ENCODE measurements at regions not wholly inside any gene's neighbourhood (a gene's known extent, or its start where the extent isn't known, plus 50 kb on each side); places are given as distances from the start of the nearest gene placed in this dataset.

DNA sequence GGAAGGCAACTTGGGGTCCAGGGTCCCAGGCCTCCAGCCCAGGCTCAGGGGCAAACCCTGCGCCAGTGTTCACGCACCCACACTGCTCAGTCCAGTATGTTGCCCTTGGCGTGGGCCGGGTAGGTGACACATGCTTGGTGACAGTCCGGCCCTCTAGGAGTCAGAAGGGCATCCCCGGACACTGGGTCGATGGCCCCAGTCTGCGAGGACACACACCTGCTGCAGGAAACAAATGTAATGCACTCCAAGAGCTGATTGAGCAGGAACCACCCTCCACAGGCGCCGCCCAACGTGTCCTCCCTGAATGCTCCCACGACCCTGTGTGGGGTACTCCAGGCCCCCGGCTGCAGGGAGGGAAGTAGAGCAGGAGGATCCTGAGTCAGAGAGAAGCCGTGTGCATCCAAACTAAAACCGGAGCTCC is 160.7 kb downstream of the DLL1 start:
- TF ChIP-seq, protein P1, sequence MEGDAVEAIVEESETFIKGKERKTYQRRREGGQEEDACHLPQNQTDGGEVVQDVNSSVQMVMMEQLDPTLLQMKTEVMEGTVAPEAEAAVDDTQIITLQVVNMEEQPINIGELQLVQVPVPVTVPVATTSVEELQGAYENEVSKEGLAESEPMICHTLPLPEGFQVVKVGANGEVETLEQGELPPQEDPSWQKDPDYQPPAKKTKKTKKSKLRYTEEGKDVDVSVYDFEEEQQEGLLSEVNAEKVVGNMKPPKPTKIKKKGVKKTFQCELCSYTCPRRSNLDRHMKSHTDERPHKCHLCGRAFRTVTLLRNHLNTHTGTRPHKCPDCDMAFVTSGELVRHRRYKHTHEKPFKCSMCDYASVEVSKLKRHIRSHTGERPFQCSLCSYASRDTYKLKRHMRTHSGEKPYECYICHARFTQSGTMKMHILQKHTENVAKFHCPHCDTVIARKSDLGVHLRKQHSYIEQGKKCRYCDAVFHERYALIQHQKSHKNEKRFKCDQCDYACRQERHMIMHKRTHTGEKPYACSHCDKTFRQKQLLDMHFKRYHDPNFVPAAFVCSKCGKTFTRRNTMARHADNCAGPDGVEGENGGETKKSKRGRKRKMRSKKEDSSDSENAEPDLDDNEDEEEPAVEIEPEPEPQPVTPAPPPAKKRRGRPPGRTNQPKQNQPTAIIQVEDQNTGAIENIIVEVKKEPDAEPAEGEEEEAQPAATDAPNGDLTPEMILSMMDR (IDR thresholded peaks at IDR 0.05; ENCODE audit: low read depth, low read length) = no peak
- H3K4me3 ChIP-seq (ENCODE audit: low read depth, low read length) = no peak overlapping the region

GRCh38 chr6:170129691-170130171 is 161.1 kb downstream of the DLL1 start:
- H3K4me3 ChIP-seq (ENCODE audit: low read depth, low read length) = no peak overlapping the region
- TF ChIP-seq, protein P1 (IDR thresholded peaks at IDR 0.05; ENCODE audit: low read depth, low read length) = no peak

DNA sequence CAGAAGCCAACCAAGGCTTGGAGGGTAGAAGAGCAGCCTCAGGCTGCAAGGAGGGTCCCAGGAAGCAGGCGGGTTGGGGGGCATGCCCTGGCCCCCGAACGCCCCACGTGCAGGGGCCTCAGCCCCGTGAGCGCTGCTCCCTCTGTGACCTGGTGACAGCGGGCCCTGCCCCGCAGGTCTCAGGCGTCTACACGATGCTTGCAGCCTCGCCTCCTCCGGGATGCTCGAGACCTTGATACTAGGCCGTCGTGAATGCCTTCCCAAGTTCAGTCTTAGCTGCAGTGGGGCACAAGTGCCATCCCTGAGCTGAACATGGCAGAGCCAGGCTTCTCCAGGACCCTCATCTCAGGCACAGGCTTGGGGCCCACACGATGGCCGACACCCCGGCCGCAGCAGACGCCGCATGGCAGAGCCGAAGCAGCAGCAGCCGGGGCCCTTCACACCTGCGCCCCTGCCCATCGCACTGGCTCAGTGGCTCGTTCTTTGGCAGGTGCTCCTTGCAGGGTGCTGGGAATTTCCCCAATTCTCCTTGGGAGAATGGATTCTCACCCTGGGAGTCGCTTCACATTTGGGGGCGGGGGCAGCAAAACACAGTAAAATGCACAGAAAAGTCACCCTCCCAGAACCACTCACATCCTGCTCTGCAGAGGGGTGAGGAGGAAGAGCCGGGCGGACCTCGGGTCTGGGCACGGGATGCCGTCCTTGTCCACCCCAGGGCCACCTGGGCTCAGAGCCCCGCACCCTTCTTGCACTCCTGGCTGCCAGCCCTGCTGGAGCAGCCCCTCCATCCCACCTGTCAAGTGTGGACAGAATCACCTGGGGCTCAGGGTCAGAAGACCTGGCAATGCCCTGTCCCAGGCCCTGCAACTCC is 161.8 kb downstream of the DLL1 start:
- H3K4me3 ChIP-seq (ENCODE audit: low read depth, low read length) = no peak overlapping the region
- TF ChIP-seq, protein P1 (IDR thresholded peaks at IDR 0.05; ENCODE audit: low read depth, low read length) = no peak

DNA sequence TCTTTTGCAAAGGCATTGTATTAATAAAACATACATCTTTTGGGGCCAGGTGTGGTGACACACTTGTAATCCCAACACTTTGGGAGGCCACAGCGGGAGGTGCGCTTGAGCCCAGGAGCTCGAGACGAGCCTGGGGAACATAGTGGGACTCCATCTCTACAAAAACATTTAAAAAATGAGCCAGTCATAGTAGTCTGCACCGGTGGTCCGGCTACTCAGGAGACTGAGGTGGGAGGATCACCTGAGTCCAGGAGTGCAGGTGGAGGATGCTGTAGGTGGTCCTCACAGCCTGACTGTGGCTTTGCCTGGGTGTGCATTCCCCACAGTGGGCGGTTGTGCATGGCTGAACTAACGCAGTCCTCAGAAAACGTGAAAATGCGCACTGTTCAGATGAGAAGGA is 162.5 kb downstream of the DLL1 start:
- no peak overlapping the region for H3K4me3 ChIP-seq (ENCODE audit: low read depth, low read length)
- TF ChIP-seq, protein P1 (IDR thresholded peaks at IDR 0.05; ENCODE audit: low read depth, low read length) = no peak

DNA sequence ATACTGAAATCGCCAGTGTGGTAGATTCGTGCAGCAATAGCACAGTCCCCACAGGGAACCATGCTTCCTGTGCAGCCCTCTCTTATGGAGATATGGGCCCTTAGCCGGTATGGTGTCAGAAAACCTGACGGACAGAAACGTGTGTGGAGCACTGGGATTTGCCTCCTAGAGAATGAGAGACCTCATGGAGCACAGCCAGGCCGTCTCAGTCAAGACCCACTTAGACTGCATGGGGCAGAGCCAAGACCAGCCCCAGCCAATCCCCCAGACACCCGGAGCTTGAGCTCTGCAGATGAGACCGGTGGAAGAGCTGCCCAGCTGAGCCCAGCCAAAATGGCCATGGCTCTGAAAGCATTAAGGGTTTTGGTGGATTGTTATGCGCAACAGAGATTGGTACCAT is 163.7 kb downstream of the DLL1 start:
- TF ChIP-seq, protein P1 (IDR thresholded peaks at IDR 0.05; ENCODE audit: low read depth, low read length) = no peak
- H3K4me3 ChIP-seq (ENCODE audit: low read depth, low read length) = no peak overlapping the region

DNA sequence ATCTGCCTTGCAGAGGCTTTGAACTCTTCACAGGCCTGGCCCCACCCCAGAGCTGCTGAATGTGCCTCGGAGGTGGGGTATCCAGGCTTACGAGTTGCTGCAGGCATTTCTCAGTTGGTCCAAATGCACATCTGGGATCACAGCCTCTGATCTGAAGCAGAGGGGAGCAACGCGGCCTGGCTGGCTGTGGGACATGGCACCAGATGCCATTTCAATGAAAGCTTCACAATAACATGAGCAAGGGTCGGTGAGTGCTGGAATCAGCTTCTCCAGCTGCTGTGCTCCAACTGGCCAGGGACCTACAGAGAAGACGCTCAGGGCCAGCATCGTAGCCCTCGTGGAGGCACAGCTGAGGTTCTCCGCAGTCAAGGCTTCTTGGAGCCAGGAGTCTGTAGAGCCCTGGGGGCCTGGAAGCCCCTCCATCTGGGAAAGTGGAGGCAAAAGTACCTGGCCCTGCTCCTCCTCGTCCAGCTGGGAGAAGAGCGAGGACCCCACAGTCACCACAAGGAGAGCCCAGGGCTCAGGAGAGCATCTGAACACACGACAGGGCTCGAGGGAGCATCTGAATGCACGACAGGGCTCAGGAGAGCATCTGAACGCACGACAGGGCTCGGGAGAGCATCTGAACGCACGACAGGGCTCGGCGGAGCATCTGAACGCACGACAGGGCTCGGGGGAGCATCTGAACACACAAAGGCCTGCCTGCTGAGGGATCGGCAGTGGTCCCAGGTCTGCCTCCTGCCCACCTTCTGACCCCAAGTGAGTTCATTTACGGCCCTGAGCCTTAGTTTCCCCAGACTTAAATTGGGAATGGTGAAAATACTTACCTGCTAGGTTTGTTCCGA is 165.2 kb downstream of the DLL1 start:
- H3K4me3 ChIP-seq (ENCODE audit: low read depth, low read length) = no peak overlapping the region
- TF ChIP-seq, protein P1 (IDR thresholded peaks at IDR 0.05; ENCODE audit: low read depth, low read length) = no peak

Measured in WI38 (cell line).